Ectodermal cell (in vitro differentiated cells): ENCODE measurements at regions not wholly inside any gene's neighbourhood (a gene's known extent, or its start where the extent isn't known, plus 50 kb on each side); places are given as distances from the start of the nearest gene placed in this dataset.

Source experiments
- H3K27ac ChIP-seq: 2 replicates; pipeline ENCODE4 v1.7.0; 2013; ENCODE audit warnings: mild to moderate bottlenecking, low read depth, low read length; ENCODE audit not compliant: insufficient read depth, poor library complexity, severe bottlenecking
- H3K27me3 ChIP-seq: 2 replicates; pipeline ENCODE4 v1.7.0; 2013; ENCODE audit warnings: mild to moderate bottlenecking, low read length; ENCODE audit not compliant: insufficient read depth, control insufficient read depth, poor library complexity, severe bottlenecking
- H3K36me3 ChIP-seq: one replicate; pipeline ENCODE4 v1.7.0; 2013; ENCODE audit warnings: low read length; ENCODE audit not compliant: control insufficient read depth, insufficient read depth
- H3K4me1 ChIP-seq: one replicate; pipeline ENCODE4 v1.7.0; 2013; ENCODE audit warnings: low read length; ENCODE audit not compliant: control insufficient read depth, insufficient read depth
- H3K4me3 ChIP-seq: 2 replicates; pipeline ENCODE4 v1.7.0; 2013; ENCODE audit warnings: low read depth, low read length, control low read depth; ENCODE audit not compliant: insufficient read depth
- H3K9me3 ChIP-seq: 2 replicates; pipeline ENCODE4 v1.7.0; 2013; ENCODE audit warnings: mild to moderate bottlenecking, low read length, moderate library complexity; ENCODE audit not compliant: control insufficient read depth
- WGBS, 2 experiments: methylation state at CpG; one replicate each; pipeline ENCODE4 v1.1.7; 2013; ENCODE audit warnings: missing lambda C conversion rate in 2 of 2; 5-methylcytosine and 5-hydroxymethylcytosine counted together

DNA sequence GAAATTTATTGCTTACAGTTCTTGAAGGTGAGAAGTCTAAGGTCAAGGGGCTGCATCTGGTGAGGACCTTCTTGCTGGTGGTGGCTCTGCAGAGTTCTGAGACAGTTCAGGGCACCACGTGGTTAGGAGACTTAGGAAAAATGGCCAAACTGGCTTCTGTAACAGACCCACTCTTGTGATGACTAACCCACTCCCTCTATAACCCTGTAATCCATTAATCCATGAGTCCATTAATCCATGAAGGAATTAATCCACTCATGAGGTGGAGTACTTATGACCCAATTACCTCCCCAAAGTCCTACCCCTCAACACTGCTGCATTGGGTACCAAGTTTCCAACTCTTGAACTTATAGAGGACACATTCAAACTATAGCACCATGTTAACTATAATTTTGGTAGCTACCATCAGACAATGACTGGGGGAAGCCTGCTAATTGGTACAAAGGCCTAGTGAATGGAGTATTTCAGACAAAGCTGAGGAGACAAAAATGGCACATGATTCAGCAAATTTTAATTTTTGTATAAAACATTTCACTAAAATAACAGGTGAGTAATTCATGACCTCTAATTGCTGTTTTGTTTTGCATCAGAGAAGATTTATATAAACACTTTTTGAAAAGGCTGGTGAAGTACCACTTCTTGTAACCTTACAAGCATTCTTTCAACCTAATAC lies 374.1 kb upstream of the TBL1XR1 start:
- Histone ChIP-seq H3K4me3 (no peak overlapping the region), H3K36me3 (no peaks in the 10 kb centered on the region), H3K27me3 (no peaks in the 10 kb centered on the region), H3K4me1 (peaks cover 6% of the 10 kb centered on the region), H3K27ac (no peak overlapping the region), H3K9me3 (no peaks in the 10 kb centered on the region)
- 84 to 93% methylated on average over 1 of the region's 1 CpG for WGBS, 2 experiments

DNA sequence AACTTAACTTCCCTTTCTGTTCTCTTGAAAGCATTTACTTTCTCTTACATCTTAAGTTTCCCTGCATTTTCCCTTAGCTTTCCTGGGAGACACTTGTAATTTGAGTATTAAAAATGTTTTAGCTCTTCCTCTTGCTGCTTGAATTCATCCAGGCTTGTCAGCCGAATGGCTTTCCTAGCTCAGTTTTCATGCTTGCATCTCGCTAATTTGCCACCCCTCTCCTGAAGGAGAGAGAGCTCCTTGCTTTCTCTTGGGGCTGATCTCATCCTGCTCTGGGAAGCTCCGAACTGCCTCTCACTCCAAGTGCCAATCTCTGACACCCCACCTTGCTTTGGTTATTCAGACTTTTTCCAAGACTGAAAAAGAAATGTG lies 374.6 kb upstream of the TBL1XR1 start:
- no peak overlapping the region for H3K4me3 ChIP-seq
- WGBS, 2 experiments: 44 to 52% methylated on average over 3 of the region's 3 CpGs
- H3K4me1 ChIP-seq: peaks cover 6% of the 10 kb centered on the region
- H3K36me3 ChIP-seq: no peaks in the 10 kb centered on the region
- H3K9me3 ChIP-seq: no peaks in the 10 kb centered on the region
- H3K27ac ChIP-seq: no peak overlapping the region
- no peaks in the 10 kb centered on the region for H3K27me3 ChIP-seq

DNA sequence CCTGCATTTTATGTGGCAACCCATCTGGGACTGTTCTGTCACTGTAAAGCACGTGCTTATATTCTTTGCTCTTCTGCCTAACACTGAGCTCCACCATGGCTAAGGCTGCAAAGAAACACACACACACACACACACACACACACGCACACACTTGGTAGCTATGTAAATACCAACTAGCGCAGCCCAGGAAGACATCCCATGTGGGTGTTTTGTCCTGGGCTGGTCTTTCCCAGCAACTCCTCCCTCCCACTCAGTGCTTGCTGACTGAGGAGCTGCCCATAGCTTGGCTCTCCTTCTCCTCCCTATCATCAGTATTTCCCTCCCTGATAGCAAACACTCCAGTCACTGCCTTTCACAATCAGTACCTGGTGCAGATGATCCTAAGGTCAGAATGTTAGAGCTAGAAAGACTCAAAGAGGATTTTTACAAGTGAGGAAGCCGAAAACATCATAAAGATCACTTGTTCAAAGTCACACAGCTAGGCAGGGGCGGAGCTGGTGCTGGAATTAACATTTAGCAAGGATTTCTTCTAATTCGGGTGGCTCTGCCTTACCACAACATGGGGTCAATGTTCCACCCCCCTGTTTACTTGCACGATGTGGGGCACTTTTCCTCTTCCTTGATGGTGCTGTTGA lies 377.1 kb upstream of the TBL1XR1 start:
- no peaks in the 10 kb centered on the region for H3K9me3 ChIP-seq
- H3K4me1 ChIP-seq: peaks cover 6% of the 10 kb centered on the region
- H3K36me3 ChIP-seq: no peaks in the 10 kb centered on the region
- no peak overlapping the region for H3K27ac ChIP-seq
- no peak overlapping the region for H3K4me3 ChIP-seq
- WGBS, 2 experiments: 50 to 58% methylated on average over 7 of the region's 7 CpGs
- no peaks in the 10 kb centered on the region for H3K27me3 ChIP-seq

DNA sequence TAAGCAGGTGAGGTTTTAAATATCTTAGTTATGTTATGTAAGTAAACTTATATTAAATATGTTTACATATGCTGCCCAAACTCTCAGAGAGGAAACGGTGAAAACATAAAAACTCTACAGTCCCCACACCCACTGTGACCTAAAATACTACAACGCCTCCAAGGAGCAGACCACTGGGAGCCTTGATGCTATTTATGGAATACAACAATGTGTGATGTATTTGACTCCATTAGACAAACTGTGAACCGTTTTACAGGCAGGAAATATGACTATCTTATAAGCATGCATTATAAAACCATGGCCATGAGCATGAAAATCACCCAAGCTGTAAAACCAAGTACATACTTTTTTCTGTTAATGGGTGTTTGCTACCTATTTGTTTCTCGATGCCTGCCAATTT lies 379.5 kb upstream of the TBL1XR1 start:
- Histone ChIP-seq H3K4me1 (peaks cover 6% of the 10 kb centered on the region), H3K4me3 (no peak overlapping the region), H3K36me3 (no peaks in the 10 kb centered on the region), H3K27me3 (no peaks in the 10 kb centered on the region), H3K27ac (no peak overlapping the region), H3K9me3 (no peaks in the 10 kb centered on the region)
- WGBS, 2 experiments: 93 to 100% methylated on average over 2 to 4 of the region's 4 CpGs

DNA sequence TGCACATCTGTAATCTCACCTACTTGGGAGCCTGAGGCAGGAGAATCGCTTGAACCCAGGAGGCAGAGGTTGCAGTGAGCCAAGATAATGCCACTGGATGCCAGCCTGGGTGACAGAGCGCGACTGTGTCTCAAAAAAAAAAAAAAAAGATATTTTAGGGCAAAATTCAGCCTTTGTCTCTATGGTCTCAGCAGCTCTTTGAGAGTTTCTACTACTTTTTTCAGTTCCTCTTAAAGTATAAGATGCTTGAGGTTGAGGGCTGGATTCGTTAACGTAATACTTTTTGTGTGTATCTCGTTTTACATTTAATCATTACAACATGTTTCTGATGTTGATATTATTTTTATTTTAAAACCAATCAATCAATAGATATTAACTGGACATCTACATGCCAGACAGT lies 381.2 kb upstream of the TBL1XR1 start:
- Histone ChIP-seq H3K27me3 (no peaks in the 10 kb centered on the region), H3K36me3 (no peaks in the 10 kb centered on the region), H3K27ac (no peak overlapping the region), H3K4me3 (no peak overlapping the region), H3K9me3 (no peaks in the 10 kb centered on the region), H3K4me1 (peaks cover 6% of the 10 kb centered on the region)
- WGBS, 2 experiments: 88 to 90% methylated on average over 3 of the region's 6 CpGs

DNA sequence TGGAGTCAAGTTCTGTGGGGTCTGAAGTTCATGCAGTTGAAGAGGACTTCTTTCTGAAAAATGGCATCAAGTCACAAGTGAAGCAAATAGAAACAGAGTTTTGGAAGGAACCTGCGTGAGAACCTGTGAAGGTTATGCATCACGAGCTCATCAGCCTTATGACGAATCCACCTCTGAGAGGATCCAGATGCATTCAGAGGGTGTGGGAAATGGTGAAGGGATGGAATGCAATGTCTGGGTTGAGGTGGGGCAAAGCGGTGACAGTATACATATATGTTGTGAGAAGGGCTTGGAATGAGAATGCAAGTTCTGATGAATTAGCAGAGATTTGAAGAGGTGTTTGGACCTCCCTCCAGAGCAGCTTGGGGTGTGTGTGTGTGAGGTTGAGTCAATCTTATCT lies 382.1 kb upstream of the TBL1XR1 start:
- no peaks in the 10 kb centered on the region for H3K9me3 ChIP-seq
- H3K4me1 ChIP-seq: peaks cover 3% of the 10 kb centered on the region
- H3K27me3 ChIP-seq: no peaks in the 10 kb centered on the region
- 95 to 96% methylated on average over 4 of the region's 4 CpGs for WGBS, 2 experiments
- H3K36me3 ChIP-seq: no peaks in the 10 kb centered on the region
- no peak overlapping the region for H3K27ac ChIP-seq
- H3K4me3 ChIP-seq: no peak overlapping the region

DNA sequence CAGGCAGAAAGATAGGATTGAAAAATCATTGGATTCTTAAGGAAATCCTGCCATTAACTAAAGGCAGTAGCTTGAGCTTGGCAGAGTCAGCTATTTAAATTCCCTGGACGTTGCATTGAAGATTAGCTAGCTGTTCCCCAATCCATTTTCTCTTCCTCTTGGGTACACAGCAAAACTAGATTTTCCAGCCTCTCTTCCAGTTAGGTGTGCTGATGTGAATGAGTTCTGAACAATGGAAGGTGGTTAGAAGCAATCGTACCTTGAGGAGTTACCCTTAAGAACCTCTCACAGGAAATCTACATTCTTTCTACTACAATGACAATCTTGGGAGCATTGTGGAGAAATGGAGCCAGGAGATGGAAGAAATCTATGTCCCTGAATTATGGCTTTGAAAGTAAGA lies 383.2 kb upstream of the TBL1XR1 start:
- WGBS, 2 experiments: 92 to 93% methylated on average over 1 of the region's 2 CpGs
- no peak overlapping the region for H3K4me3 ChIP-seq
- no peak overlapping the region for H3K27ac ChIP-seq
- no peaks in the 10 kb centered on the region for H3K4me1 ChIP-seq
- no peaks in the 10 kb centered on the region for H3K27me3 ChIP-seq
- no peaks in the 10 kb centered on the region for H3K36me3 ChIP-seq
- no peaks in the 10 kb centered on the region for H3K9me3 ChIP-seq

DNA sequence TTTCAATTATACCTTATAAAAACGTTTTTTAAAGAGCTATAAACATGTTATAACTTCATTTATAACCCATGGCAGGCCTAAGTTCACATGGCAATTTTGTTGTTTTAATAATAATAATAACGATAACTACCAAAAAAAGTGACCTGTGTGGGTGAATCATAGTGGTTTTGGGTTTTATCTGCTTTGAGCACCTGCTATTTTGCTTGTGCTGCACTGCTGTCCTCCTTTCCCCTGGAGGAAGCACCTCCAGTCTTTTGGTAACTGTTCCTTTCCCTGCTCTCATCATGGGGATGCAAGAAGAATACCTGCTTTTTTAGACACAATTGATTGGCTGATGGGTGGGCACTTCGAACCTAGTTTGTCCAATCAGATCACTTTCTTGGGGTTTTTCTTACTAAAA lies 388.0 kb upstream of the TBL1XR1 start:
- Histone ChIP-seq H3K4me1 (peaks cover 15% of the 10 kb centered on the region), H3K36me3 (no peaks in the 10 kb centered on the region), H3K27me3 (no peaks in the 10 kb centered on the region), H3K4me3 (no peak overlapping the region), H3K27ac (no peak overlapping the region), H3K9me3 (no peaks in the 10 kb centered on the region)
- WGBS, 2 experiments: 84 to 93% methylated on average over 2 of the region's 3 CpGs

DNA sequence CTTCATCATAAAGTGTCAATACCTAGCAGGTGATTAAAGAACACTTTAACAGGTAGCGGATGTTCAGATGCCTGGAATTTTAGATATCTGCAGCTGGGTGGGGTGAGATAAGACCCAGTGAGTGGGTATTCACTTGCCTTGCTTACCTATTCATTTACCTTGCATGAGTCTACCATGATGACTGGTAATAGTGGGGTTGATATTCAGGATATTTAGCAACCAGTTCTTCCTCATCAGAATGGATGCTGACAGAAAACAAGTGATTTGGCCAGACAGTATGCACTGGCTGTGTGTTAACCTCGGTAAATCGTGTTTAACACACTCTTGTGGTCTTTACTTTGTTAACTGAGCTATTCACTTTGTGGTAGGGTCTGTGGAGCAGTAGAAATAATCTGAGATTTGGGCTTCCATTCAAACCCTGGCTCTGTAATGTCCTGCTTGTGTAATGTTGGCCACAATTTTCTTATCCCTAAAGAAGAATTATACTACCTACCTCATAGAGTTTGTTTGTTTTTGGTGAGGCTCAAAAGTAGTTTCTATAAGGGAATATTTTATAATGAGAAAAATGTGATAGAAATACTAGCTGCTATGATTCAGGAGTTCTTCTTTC lies 391.9 kb upstream of the TBL1XR1 start:
- 89 to 95% methylated on average over 3 of the region's 3 CpGs for WGBS, 2 experiments
- no peaks in the 10 kb centered on the region for H3K9me3 ChIP-seq
- no peaks in the 10 kb centered on the region for H3K36me3 ChIP-seq
- no peak overlapping the region for H3K4me3 ChIP-seq
- H3K27ac ChIP-seq: no peak overlapping the region
- H3K4me1 ChIP-seq: peaks cover 22% of the 10 kb centered on the region
- no peaks in the 10 kb centered on the region for H3K27me3 ChIP-seq

DNA sequence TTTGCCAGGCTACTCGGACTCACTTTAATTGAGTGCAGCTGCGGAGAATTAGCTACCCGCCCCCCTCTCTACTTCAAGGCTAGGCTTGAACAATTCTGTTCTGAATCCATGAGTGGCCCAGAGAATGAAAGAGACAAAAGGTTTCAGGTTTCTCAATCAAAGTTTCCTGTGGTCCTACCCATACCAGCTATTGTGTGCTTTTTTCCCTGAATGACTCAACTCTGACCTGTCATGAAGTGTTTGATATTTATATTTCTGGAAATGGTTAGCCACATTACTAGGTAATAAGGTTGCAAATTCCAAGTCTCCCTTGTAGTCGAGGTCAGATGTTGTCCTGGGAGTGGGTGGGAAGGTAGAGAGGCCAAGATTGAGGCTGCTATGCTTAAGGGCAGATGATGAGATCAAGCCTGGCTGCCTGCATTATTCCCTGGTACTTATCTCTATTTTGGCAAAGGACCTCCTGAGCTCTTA lies 392.7 kb upstream of the TBL1XR1 start:
- Histone ChIP-seq H3K4me3 (no peak overlapping the region), H3K9me3 (no peaks in the 10 kb centered on the region), H3K27me3 (no peaks in the 10 kb centered on the region), H3K27ac (no peak overlapping the region), H3K36me3 (no peaks in the 10 kb centered on the region), H3K4me1 (peaks cover 22% of the 10 kb centered on the region)
- 21 to 32% methylated on average over 4 of the region's 4 CpGs for WGBS, 2 experiments
